ENCODE measurements at regions not wholly inside any gene's neighbourhood (a gene's known extent, or its start where the extent isn't known, plus 50 kb on each side); places are given as distances from the start of the nearest gene placed in this dataset. TPM values are rescaled to one million over a fixed set of nuclear protein-coding genes. Genes with fewer than 3 reads are reported as not detected.

- no peak overlapping the region for H2AFZ ChIP-seq
- H3K27ac ChIP-seq = no peak overlapping the region
- no peaks in the 10 kb centered on the region for H3K9me3 ChIP-seq (ENCODE audit: low read depth)
- no peak overlapping the region for H3K4me2 ChIP-seq
- no peak for TF ChIP-seq EZH2 (IDR thresholded peaks at IDR 0.05; ENCODE audit: borderline replicate concordance)
- H3K27me3 ChIP-seq = peaks cover 74% of the 10 kb centered on the region
- no peaks in the 10 kb centered on the region for H3K36me3 ChIP-seq (replicated peaks; ENCODE audit: insufficient read depth, low read depth)
- no peaks in the 10 kb centered on the region for H4K20me1 ChIP-seq (ENCODE audit: insufficient read depth, poor library complexity, severe bottlenecking)
- WGBS (ENCODE audit: low lambda C conversion rate, missing lambda C conversion rate) = 87% methylated on average over 6 of the region's 6 CpGs
- no peak for DNase-seq (ENCODE audit: low spot score)
- no peaks in the 10 kb centered on the region for H3K9me2 ChIP-seq (replicated peaks; ENCODE audit: insufficient read depth)
- no peak overlapping the region for H3K4me3 ChIP-seq
- H3K79me2 ChIP-seq = no peaks in the 10 kb centered on the region
- no peaks in the 10 kb centered on the region for H3K4me1 ChIP-seq (ENCODE audit: insufficient read depth)
Measured at GRCh38 chr13:25044071-25044470, 51.9 kb upstream of the PABPC3 start.

Small RNA genes lying in the stretch of these regions (small RNA-seq; reads per million reads assigned to genes)
- gene AL590099.1 = not detected
- gene LSP1P1 = not detected

All from hepatocyte (in vitro differentiated cells).